Ovary (tissue), 3 donors: ENCODE measurements at regions not wholly inside any gene's neighbourhood (a gene's known extent, or its start where the extent isn't known, plus 50 kb on each side); places are given as distances from the start of the nearest gene placed in this dataset.

Experiments used
- CTCF ChIP-seq, 3 donors: fragments of 450-650 bp in 2 of 3; fragments of 200-600 bp in 1 of 3; IDR thresholded peaks; one replicate each; pipeline versions ENCODE4 v1.5.1 to v1.8.0; 2016 to 2022; ENCODE audit warnings: antibody characterized with exemption in 3 of 3, mild to moderate bottlenecking in 1 of 3
- POLR2A ChIP-seq: fragments of 450-650 bp; IDR thresholded peaks from one replicate; pipeline ENCODE4 v1.6.1; 2017; ENCODE audit warnings: antibody characterized with exemption, mild to moderate bottlenecking, moderate library complexity
- donor health status: DM: no; HTN: no; CAD: no.

DNA sequence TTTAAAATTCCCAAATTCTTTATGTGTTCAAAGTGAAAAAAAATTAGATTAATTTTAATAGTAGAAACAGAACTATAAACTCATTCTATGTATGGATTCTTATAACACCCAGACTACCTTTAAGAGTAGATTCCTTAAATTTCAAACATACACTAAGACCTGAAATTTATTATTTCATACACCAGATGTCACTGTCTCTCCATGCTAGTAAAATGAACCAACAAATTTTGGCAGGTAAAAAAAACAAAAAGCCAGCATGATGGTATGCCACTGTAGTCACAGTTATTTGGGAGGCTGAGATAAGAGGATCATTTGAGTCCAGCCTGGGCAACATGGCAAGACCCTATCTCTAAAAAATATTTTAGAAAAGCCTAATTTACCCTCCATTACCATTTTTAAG, 461.3 kb upstream of the NAALADL2 start:
- TF ChIP-seq CTCF (IDR thresholded peaks at IDR 0.05) (peak; percentile 25 to 33 (median 28)), POLR2A (no peak)
